Activated naive CD4-positive, alpha-beta T cell treated with anti-CD3 and anti-CD28 coated beads for 36 hours (primary cell): ENCODE measurements at regions not wholly inside any gene's neighbourhood (a gene's known extent, or its start where the extent isn't known, plus 50 kb on each side); places are given as distances from the start of the nearest gene placed in this dataset.

Experiments used
- CTCF ChIA-PET: fragments of 350-600 bp; sonication (Branson Sonifier 250); formaldehyde crosslinking; loops from one replicate; lab custom pipeline; 2021; ENCODE audit warnings: antibody characterized with exemption; lab: Charles Lee
- DNase-seq: peaks from one replicate; pipeline ENCODE4 v3.0.0-alpha.2; 2020
- H3K27ac Mint-ChIP-seq: one replicate; pipeline ENCODE4 v1.8.0; 2021; ENCODE audit warnings: mild to moderate bottlenecking, mixed read lengths
- H3K27me3 Mint-ChIP-seq: one replicate; pipeline ENCODE4 v1.8.0; 2021; ENCODE audit warnings: low read depth, mixed read lengths
- H3K36me3 Mint-ChIP-seq: one replicate; pipeline ENCODE4 v1.8.0; 2021; ENCODE audit warnings: low read depth, mixed read lengths
- H3K4me1 Mint-ChIP-seq: one replicate; pipeline ENCODE4 v1.8.0; 2021; ENCODE audit warnings: low read depth, mixed read lengths
- H3K4me3 Mint-ChIP-seq: one replicate; pipeline ENCODE4 v1.8.0; 2021; ENCODE audit warnings: mild to moderate bottlenecking, moderate library complexity, mixed read lengths
- H3K9me3 Mint-ChIP-seq: one replicate; pipeline ENCODE4 v1.8.0; 2021; ENCODE audit warnings: mixed read lengths
- intact Hi-C: fragments of 100-400 bp; cut with micrococcal nuclease; formaldehyde crosslinking; loops from one replicate; pipeline ENCODE4 v1.15.1; 2023

- Mint-ChIP-seq H3K4me1 (no peaks in the 10 kb centered on the region), H3K27me3 (no peaks in the 10 kb centered on the region), H3K9me3 (peaks cover 12% of the 10 kb centered on the region), H3K27ac (no peak overlapping the region), H3K36me3 (no peaks in the 10 kb centered on the region), H3K4me3 (no peak overlapping the region)
- CTCF ChIA-PET, result no interaction called here
- intact Hi-C loops, result no loop called here
- DNase-seq, result no peak
These were observed 343.1 kb downstream of the FSCB start for GRCh38 chr14:44163946-44164345.

GRCh38 chr14:44162197-44162596 lies 344.9 kb downstream of the FSCB start:
- H3K27ac Mint-ChIP-seq, result no peak overlapping the region
- no peak for DNase-seq
- H3K27me3 Mint-ChIP-seq, result no peaks in the 10 kb centered on the region
- no peak overlapping the region for H3K4me3 Mint-ChIP-seq
- H3K4me1 Mint-ChIP-seq, result no peaks in the 10 kb centered on the region
- no peaks in the 10 kb centered on the region for H3K36me3 Mint-ChIP-seq
- intact Hi-C loops, result no loop called here
- CTCF ChIA-PET, result interaction anchor here (0.7 kb wide), 1 partner anchor 235 kb away, joined by 4 read pairs; no protein-coding TSS in a partner anchor
- H3K9me3 Mint-ChIP-seq, result peaks cover 12% of the 10 kb centered on the region

- Mint-ChIP-seq H3K4me3 (no peak overlapping the region), H3K27me3 (no peaks in the 10 kb centered on the region), H3K4me1 (no peaks in the 10 kb centered on the region), H3K36me3 (no peaks in the 10 kb centered on the region), H3K9me3 (peaks cover 4% of the 10 kb centered on the region), H3K27ac (no peak overlapping the region)
- intact Hi-C loops, result no loop called here
- no peak for DNase-seq
- CTCF ChIA-PET, result no interaction called here
These were observed 352.2 kb downstream of the FSCB start for GRCh38 chr14:44154874-44155273.

GRCh38 chr14:44154446-44154845 lies 352.6 kb downstream of the FSCB start:
- DNase-seq, result no peak
- Mint-ChIP-seq H3K4me3 (no peak overlapping the region), H3K27me3 (no peaks in the 10 kb centered on the region), H3K9me3 (peaks cover 4% of the 10 kb centered on the region), H3K4me1 (no peaks in the 10 kb centered on the region), H3K36me3 (no peaks in the 10 kb centered on the region), H3K27ac (no peak overlapping the region)
- intact Hi-C loops, result no loop called here
- CTCF ChIA-PET, result no interaction called here

- intact Hi-C loops, result no loop called here
- Mint-ChIP-seq H3K27me3 (no peaks in the 10 kb centered on the region), H3K4me1 (no peaks in the 10 kb centered on the region), H3K36me3 (no peaks in the 10 kb centered on the region), H3K27ac (no peak overlapping the region), H3K4me3 (no peak overlapping the region), H3K9me3 (peaks cover 4% of the 10 kb centered on the region)
- CTCF ChIA-PET, result no interaction called here
- no peak for DNase-seq
These were observed 355.8 kb downstream of the FSCB start for GRCh38 chr14:44151130-44151820.

- CTCF ChIA-PET, result interaction anchor here (0.6 to 0.7 kb wide), 2 partner anchors 107 to 508 kb away, joined by 3 read pairs; no protein-coding TSS in a partner anchor
- H3K4me1 Mint-ChIP-seq, result no peaks in the 10 kb centered on the region
- no peaks in the 10 kb centered on the region for H3K27me3 Mint-ChIP-seq
- no peak for DNase-seq
- H3K4me3 Mint-ChIP-seq, result no peak overlapping the region
- intact Hi-C loops, result no loop called here
- peaks cover 4% of the 10 kb centered on the region for H3K9me3 Mint-ChIP-seq
- no peaks in the 10 kb centered on the region for H3K36me3 Mint-ChIP-seq
- H3K27ac Mint-ChIP-seq, result no peak overlapping the region
These were observed 357.5 kb downstream of the FSCB start for GRCh38 chr14:44149597-44149996.

- H3K9me3 Mint-ChIP-seq, result peaks cover 4% of the 10 kb centered on the region
- no peak overlapping the region for H3K27ac Mint-ChIP-seq
- intact Hi-C loops, result no loop called here
- no peaks in the 10 kb centered on the region for H3K27me3 Mint-ChIP-seq
- no peaks in the 10 kb centered on the region for H3K36me3 Mint-ChIP-seq
- CTCF ChIA-PET, result no interaction called here
- no peaks in the 10 kb centered on the region for H3K4me1 Mint-ChIP-seq
- DNase-seq, result no peak
- H3K4me3 Mint-ChIP-seq, result no peak overlapping the region
These were observed 365.1 kb downstream of the FSCB start for GRCh38 chr14:44142006-44142405.

GRCh38 chr14:44135972-44136371 lies 371.1 kb downstream of the FSCB start:
- no peak overlapping the region for H3K4me3 Mint-ChIP-seq
- no peaks in the 10 kb centered on the region for H3K9me3 Mint-ChIP-seq
- intact Hi-C loops, result no loop called here
- no peaks in the 10 kb centered on the region for H3K27me3 Mint-ChIP-seq
- no peaks in the 10 kb centered on the region for H3K36me3 Mint-ChIP-seq
- H3K4me1 Mint-ChIP-seq, result no peaks in the 10 kb centered on the region
- DNase-seq, result no peak
- no peak overlapping the region for H3K27ac Mint-ChIP-seq
- CTCF ChIA-PET, result no interaction called here

- CTCF ChIA-PET, result no interaction called here
- Mint-ChIP-seq H3K4me1 (no peaks in the 10 kb centered on the region), H3K9me3 (no peaks in the 10 kb centered on the region), H3K4me3 (no peak overlapping the region), H3K27ac (no peak overlapping the region), H3K27me3 (no peaks in the 10 kb centered on the region), H3K36me3 (no peaks in the 10 kb centered on the region)
- intact Hi-C loops, result no loop called here
- DNase-seq, result no peak
These were observed 375.2 kb downstream of the FSCB start for GRCh38 chr14:44131861-44132260.

GRCh38 chr14:44113769-44114730 lies 393.0 kb downstream of the FSCB start:
- CTCF ChIA-PET, result no interaction called here
- Mint-ChIP-seq H3K4me1 (no peaks in the 10 kb centered on the region), H3K36me3 (no peaks in the 10 kb centered on the region), H3K4me3 (no peak overlapping the region), H3K27ac (no peak overlapping the region), H3K27me3 (no peaks in the 10 kb centered on the region), H3K9me3 (peaks cover 6% of the 10 kb centered on the region)
- intact Hi-C loops, result no loop called here
- no peak for DNase-seq

GRCh38 chr14:44112774-44113460 lies 394.2 kb downstream of the FSCB start:
- H3K27me3 Mint-ChIP-seq, result no peaks in the 10 kb centered on the region
- intact Hi-C loops, result no loop called here

GRCh38 chr14:44109036-44109435 lies 398.0 kb downstream of the FSCB start:
- no peaks in the 10 kb centered on the region for H3K4me1 Mint-ChIP-seq
- H3K36me3 Mint-ChIP-seq, result no peaks in the 10 kb centered on the region
- no peak overlapping the region for H3K4me3 Mint-ChIP-seq
- intact Hi-C loops, result no loop called here
- CTCF ChIA-PET, result no interaction called here
- H3K27ac Mint-ChIP-seq, result no peak overlapping the region
- H3K9me3 Mint-ChIP-seq, result peaks cover 3% of the 10 kb centered on the region
- no peaks in the 10 kb centered on the region for H3K27me3 Mint-ChIP-seq
- no peak for DNase-seq

More at GRCh38 chr14:44112774-44113460, 394.2 kb downstream of the FSCB start:
- Mint-ChIP-seq H3K4me3 (no peak overlapping the region), H3K4me1 (no peaks in the 10 kb centered on the region), H3K36me3 (no peaks in the 10 kb centered on the region), H3K9me3 (peaks cover 7% of the 10 kb centered on the region), H3K27ac (no peak overlapping the region)
- CTCF ChIA-PET, result no interaction called here
- no peak for DNase-seq
